Suprapubic skin (tissue), 4 donors: ENCODE measurements at regions not wholly inside any gene's neighbourhood (a gene's known extent, or its start where the extent isn't known, plus 50 kb on each side); places are given as distances from the start of the nearest gene placed in this dataset.

Source experiments
- DNase-seq, 2 donors: peaks; one replicate each; pipeline ENCODE4 v3.0.0-alpha.2; 2019; ENCODE audit warnings: low spot score in 2 of 2
- H3K27ac ChIP-seq: fragments of 200-600 bp; sonication (generic); one replicate; pipeline ENCODE4 v1.5.1; 2019
- H3K27me3 ChIP-seq: fragments of 200-600 bp; sonication (generic); one replicate; pipeline ENCODE4 v1.5.1; 2019
- H3K36me3 ChIP-seq: fragments of 200-600 bp; sonication (generic); one replicate; pipeline ENCODE4 v1.5.1; 2019
- H3K4me1 ChIP-seq: fragments of 200-600 bp; sonication (generic); one replicate; pipeline ENCODE4 v1.5.1; 2019
- H3K4me3 ChIP-seq: fragments of 200-600 bp; sonication (generic); one replicate; pipeline ENCODE4 v1.5.1; 2019; ENCODE audit warnings: mild to moderate bottlenecking
- H3K9me3 ChIP-seq: fragments of 200-600 bp; sonication (generic); one replicate; pipeline ENCODE4 v1.5.1; 2019
- EP300 ChIP-seq: sonication (generic); formaldehyde crosslinking; IDR thresholded peaks from one replicate; pipeline ENCODE4 v1.6.1; 2017; ENCODE audit warnings: antibody characterized with exemption
- POLR2A ChIP-seq, 2 donors: fragments of 450-650 bp; IDR thresholded peaks; one replicate each; pipeline ENCODE4 v1.6.1; 2017; ENCODE audit warnings: antibody characterized with exemption in 2 of 2, mild to moderate bottlenecking in 2 of 2, moderate library complexity in 2 of 2
- POLR2AphosphoS5 ChIP-seq, 3 donors: sonication (generic); formaldehyde crosslinking; IDR thresholded peaks; one replicate each; pipeline ENCODE4 v1.6.1; 2017; ENCODE audit warnings: antibody characterized with exemption in 3 of 3
- WGBS: methylation state at CpG from one replicate; pipeline ENCODE4 v1.1.5; 2018; 5-methylcytosine and 5-hydroxymethylcytosine counted together
- TF ChIP-seq, protein P1 (sequence below), 2 donors: fragments of 200-600 bp in 1 of 2; fragments of 450-650 bp in 1 of 2; sonication (generic) in 1 of 2; IDR thresholded peaks; one replicate each; pipeline ENCODE4 v1.5.1; 2016 to 2019; ENCODE audit warnings: antibody characterized with exemption in 2 of 2, mild to moderate bottlenecking in 1 of 2, moderate library complexity in 1 of 2

DNA sequence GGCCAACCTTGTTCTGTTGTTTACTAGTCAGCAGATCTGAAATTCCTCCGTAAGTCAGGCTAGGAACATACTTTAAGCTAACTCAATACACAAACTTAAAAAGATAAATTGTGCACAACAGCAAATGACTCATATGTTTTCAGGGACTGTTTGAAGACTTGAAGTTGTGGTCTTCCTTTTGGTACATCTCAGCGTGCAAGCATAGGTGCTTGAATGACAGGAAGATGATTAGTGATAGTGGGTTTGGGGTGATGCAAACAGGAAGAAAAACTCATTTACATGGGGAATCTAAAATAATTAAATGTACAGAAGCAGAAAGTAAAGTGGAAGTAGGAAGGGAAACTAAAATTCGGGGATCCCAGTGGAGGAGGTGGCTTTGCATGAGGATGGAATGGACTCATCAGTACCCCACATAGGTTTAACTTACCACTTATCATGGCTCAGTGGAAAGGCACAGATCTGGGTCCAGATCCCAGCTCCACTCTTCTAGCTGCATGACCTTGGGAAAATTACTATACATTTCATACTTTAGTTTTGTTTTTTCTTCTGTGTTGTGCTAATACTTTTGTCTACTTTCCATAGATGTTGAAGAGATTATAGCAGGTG is 122.3 kb downstream of the XCL2 start:
- Histone ChIP-seq H3K4me1 (no peaks in the 10 kb centered on the region), H3K27ac (no peak overlapping the region), H3K9me3 (no peaks in the 10 kb centered on the region), H3K36me3 (no peaks in the 10 kb centered on the region), H3K4me3 (no peak overlapping the region), H3K27me3 (no peaks in the 10 kb centered on the region)
- 88% methylated on average over 3 of the region's 3 CpGs for WGBS
- DNase-seq = no peak
- no peak for TF ChIP-seq EP300
- no peak for TF ChIP-seq POLR2A (IDR thresholded peaks at IDR 0.05)
- no peak for TF ChIP-seq POLR2AphosphoS5 (IDR thresholded peaks at IDR 0.05)
- TF ChIP-seq, protein P1, sequence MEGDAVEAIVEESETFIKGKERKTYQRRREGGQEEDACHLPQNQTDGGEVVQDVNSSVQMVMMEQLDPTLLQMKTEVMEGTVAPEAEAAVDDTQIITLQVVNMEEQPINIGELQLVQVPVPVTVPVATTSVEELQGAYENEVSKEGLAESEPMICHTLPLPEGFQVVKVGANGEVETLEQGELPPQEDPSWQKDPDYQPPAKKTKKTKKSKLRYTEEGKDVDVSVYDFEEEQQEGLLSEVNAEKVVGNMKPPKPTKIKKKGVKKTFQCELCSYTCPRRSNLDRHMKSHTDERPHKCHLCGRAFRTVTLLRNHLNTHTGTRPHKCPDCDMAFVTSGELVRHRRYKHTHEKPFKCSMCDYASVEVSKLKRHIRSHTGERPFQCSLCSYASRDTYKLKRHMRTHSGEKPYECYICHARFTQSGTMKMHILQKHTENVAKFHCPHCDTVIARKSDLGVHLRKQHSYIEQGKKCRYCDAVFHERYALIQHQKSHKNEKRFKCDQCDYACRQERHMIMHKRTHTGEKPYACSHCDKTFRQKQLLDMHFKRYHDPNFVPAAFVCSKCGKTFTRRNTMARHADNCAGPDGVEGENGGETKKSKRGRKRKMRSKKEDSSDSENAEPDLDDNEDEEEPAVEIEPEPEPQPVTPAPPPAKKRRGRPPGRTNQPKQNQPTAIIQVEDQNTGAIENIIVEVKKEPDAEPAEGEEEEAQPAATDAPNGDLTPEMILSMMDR (IDR thresholded peaks at IDR 0.05) = no peak

DNA sequence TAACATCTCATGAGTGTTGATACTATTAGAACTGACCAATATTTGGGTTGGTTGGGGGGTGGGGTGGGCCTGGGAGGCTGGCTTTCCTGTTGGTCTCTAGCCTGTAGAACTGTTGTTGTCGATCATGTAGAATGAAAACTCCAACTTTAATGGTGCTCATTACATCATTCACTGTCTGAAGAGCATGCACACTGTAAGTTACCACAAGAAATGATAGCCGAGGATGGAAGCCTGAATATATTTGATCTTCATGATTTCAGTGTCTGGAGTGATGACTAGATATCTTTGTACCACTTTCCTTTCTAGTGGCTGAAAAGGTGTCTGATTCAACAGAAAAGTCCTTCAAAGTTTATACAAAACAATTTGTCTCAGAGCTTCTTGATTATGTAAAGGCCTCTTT is 123.6 kb downstream of the XCL2 start:
- Histone ChIP-seq H3K4me1 (no peaks in the 10 kb centered on the region), H3K27ac (no peak overlapping the region), H3K36me3 (no peaks in the 10 kb centered on the region), H3K27me3 (no peaks in the 10 kb centered on the region), H3K4me3 (no peak overlapping the region), H3K9me3 (no peaks in the 10 kb centered on the region)
- TF ChIP-seq, protein P1 (IDR thresholded peaks at IDR 0.05) = no peak
- no peak for TF ChIP-seq POLR2AphosphoS5 (IDR thresholded peaks at IDR 0.05)
- WGBS = 81% methylated on average over 2 of the region's 2 CpGs
- no peak for DNase-seq

DNA sequence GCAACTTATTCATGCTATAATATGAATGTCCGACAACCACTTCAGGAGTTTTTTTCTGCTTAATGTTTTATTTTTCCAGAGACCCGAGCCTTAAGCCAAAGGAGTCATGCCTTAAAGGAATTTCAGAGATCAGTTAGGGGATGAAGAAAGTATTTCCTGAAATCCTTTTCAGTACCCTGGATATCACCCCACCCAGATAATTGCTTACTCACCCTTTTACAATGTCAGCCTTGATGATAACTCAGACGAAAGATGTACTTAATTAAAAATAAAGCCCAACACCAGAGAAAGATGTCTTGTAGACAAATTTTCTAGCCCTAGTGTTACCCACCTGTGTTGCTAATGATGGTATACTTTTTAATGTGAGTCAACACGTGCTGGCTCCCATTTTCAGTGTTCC is 124.1 kb downstream of the XCL2 start:
- Histone ChIP-seq H3K9me3 (no peaks in the 10 kb centered on the region), H3K4me3 (no peak overlapping the region), H3K27ac (no peak overlapping the region), H3K27me3 (no peaks in the 10 kb centered on the region), H3K36me3 (no peaks in the 10 kb centered on the region), H3K4me1 (no peaks in the 10 kb centered on the region)
- no peak for DNase-seq
- WGBS = 71% methylated on average over 4 of the region's 4 CpGs
- no peak for TF ChIP-seq POLR2A (IDR thresholded peaks at IDR 0.05)
- TF ChIP-seq, protein P1 (IDR thresholded peaks at IDR 0.05) = no peak
- TF ChIP-seq POLR2AphosphoS5 (IDR thresholded peaks at IDR 0.05) = no peak
- no peak for TF ChIP-seq EP300

DNA sequence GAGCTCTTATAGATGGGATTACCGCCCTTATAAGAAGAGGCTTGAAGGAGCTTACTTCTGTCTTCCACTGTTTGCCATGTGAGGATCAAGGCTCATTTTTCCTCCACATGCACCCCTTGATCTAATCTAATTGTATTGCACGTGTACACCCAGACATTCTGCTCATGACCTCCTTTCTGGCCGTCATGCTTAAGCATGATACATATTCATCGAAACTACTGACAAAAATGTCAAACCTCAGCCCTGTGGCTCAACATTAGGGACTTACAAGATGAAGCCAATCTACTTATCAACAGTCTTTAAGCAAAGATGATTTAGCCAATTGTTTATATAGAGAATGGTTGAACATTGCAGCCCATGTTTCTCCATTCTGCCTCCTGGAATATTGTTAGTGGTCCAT is 127.6 kb downstream of the XCL2 start:
- Histone ChIP-seq H3K4me3 (no peak overlapping the region), H3K27ac (no peak overlapping the region), H3K36me3 (no peaks in the 10 kb centered on the region), H3K9me3 (no peaks in the 10 kb centered on the region), H3K27me3 (no peaks in the 10 kb centered on the region), H3K4me1 (no peaks in the 10 kb centered on the region)
- DNase-seq = no peak
- TF ChIP-seq POLR2A (IDR thresholded peaks at IDR 0.05) (no peak), EP300 (no peak), POLR2AphosphoS5 (IDR thresholded peaks at IDR 0.05) (no peak)
- TF ChIP-seq, protein P1 (IDR thresholded peaks at IDR 0.05) = no peak
- WGBS = 88% methylated on average over 4 of the region's 4 CpGs

DNA sequence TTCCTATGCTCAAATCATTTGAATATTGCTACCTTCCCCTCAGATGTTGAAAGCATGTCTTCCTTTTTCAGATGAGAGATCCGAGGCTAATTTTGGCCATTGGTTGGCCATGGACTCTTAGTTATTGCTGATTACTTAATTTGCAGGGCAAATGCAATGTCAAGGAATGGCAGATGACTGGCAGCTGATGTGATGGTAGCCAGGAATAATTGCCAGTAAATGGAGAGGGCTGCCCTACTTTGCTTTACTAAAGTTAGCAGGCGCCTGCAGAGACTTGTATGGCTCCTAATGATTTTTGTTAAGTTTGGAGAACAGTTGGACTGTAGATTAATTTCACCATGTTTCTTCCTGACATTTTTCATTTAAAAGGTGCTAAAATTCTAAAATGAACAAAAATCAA is 128.9 kb downstream of the XCL2 start:
- H3K36me3 ChIP-seq = no peaks in the 10 kb centered on the region
- no peaks in the 10 kb centered on the region for H3K9me3 ChIP-seq
- WGBS = 70% methylated on average over 2 of the region's 2 CpGs
- no peak for DNase-seq
- H3K4me1 ChIP-seq = no peaks in the 10 kb centered on the region
- TF ChIP-seq POLR2AphosphoS5 (IDR thresholded peaks at IDR 0.05) (no peak), EP300 (no peak), POLR2A (IDR thresholded peaks at IDR 0.05) (no peak)
- TF ChIP-seq, protein P1 (IDR thresholded peaks at IDR 0.05) = no peak
- H3K27ac ChIP-seq = no peak overlapping the region
- H3K27me3 ChIP-seq = no peaks in the 10 kb centered on the region
- no peak overlapping the region for H3K4me3 ChIP-seq
